Upper lobe of left lung (tissue), 4 donors: ENCODE measurements at regions not wholly inside any gene's neighbourhood (a gene's known extent, or its start where the extent isn't known, plus 50 kb on each side); places are given as distances from the start of the nearest gene placed in this dataset.

Experiments
- POLR2A ChIP-seq, 4 donors: fragments of 450-650 bp; IDR thresholded peaks; one replicate each; pipeline ENCODE4 v1.5.1; 2016 to 2017; ENCODE audit warnings: antibody characterized with exemption in 4 of 4, mild to moderate bottlenecking in 2 of 4
- TF ChIP-seq, protein P1 (sequence below), 6 experiments: fragments of 450-650 bp in 4 of 6; fragments of 200-600 bp in 2 of 6; sonication (generic) in 2 of 6; IDR thresholded peaks; one replicate each; pipeline ENCODE4 v1.5.1; 2016 to 2019; ENCODE audit warnings: antibody characterized with exemption in 6 of 6

- no peak for TF ChIP-seq POLR2A (IDR thresholded peaks at IDR 0.05)
- TF ChIP-seq, protein P1, sequence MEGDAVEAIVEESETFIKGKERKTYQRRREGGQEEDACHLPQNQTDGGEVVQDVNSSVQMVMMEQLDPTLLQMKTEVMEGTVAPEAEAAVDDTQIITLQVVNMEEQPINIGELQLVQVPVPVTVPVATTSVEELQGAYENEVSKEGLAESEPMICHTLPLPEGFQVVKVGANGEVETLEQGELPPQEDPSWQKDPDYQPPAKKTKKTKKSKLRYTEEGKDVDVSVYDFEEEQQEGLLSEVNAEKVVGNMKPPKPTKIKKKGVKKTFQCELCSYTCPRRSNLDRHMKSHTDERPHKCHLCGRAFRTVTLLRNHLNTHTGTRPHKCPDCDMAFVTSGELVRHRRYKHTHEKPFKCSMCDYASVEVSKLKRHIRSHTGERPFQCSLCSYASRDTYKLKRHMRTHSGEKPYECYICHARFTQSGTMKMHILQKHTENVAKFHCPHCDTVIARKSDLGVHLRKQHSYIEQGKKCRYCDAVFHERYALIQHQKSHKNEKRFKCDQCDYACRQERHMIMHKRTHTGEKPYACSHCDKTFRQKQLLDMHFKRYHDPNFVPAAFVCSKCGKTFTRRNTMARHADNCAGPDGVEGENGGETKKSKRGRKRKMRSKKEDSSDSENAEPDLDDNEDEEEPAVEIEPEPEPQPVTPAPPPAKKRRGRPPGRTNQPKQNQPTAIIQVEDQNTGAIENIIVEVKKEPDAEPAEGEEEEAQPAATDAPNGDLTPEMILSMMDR (IDR thresholded peaks at IDR 0.05), result no peak
Measured at GRCh38 chrX:14398725-14399124, 130.6 kb upstream of the GLRA2 start.
